GM19351 (cell line): ENCODE measurements at regions not wholly inside any gene's neighbourhood (a gene's known extent, or its start where the extent isn't known, plus 50 kb on each side); places are given as distances from the start of the nearest gene placed in this dataset.

Experiments
- ATAC-seq: cut with Tn5 transposase; IDR thresholded peaks from one replicate; pipeline ENCODE4 v1.9.1; 2021; ENCODE audit warnings: mild to moderate bottlenecking, moderate library complexity; ENCODE audit not compliant: unreplicated experiment

GRCh38 chr18:59086522-59086921 lies 53.2 kb upstream of the SEC11C start:
- no peak for ATAC-seq

GRCh38 chr18:59087391-59087790 lies 52.3 kb upstream of the SEC11C start:
- no peak for ATAC-seq
